Panc1 (cell line): ENCODE measurements at regions not wholly inside any gene's neighbourhood (a gene's known extent, or its start where the extent isn't known, plus 50 kb on each side); places are given as distances from the start of the nearest gene placed in this dataset.

ENCODE experiments used
- ATAC-seq: fragments of 200-7000 bp; cut with Tn5 transposase; 2 replicates; pipeline ENCODE4 v1.9.1; 2020; ENCODE audit warnings: mild to moderate bottlenecking, moderate library complexity
- BruUV-seq: library from RNA; stranded (reverse); fragments of 400-500 nt; replicated peaks from 2 replicates; lab custom pipeline; 2021; lab: Mats Ljungman, UMichigan
- CTCF ChIA-PET: fragments of 300-600 bp; sonication (Branson Sonifier 250); formaldehyde crosslinking; loops from one replicate; lab custom pipeline; 2022; ENCODE audit warnings: antibody characterized with exemption; lab: Charles Lee
- POLR2A ChIA-PET: fragments of 300-600 bp; sonication (Branson Sonifier 250); formaldehyde crosslinking; loops from one replicate; lab custom pipeline; 2022; ENCODE audit warnings: antibody characterized with exemption; lab: Charles Lee
- DNase-seq: peaks from one replicate; pipeline ENCODE4 v3.0.0-alpha.2; 2010; ENCODE audit warnings: low read depth, low spot score
- H3K27ac ChIP-seq: 2 replicates; pipeline ENCODE4 v1.5.1; 2011; ENCODE audit warnings: mild to moderate bottlenecking, low read length, inconsistent platforms
- H3K27me3 ChIP-seq: fragments of 200-500 bp; sonication (Bioruptor generic); 2 replicates; pipeline ENCODE4 v1.6.0; 2014; ENCODE audit warnings: low read length, inconsistent platforms; ENCODE audit not compliant: control insufficient read depth, insufficient read depth
- H3K36me3 ChIP-seq: fragments of 200-500 bp; sonication (Bioruptor generic); 2 replicates; pipeline ENCODE4 v1.5.1; 2014; ENCODE audit warnings: inconsistent platforms, mild to moderate bottlenecking, low read length, moderate library complexity; ENCODE audit not compliant: control insufficient read depth, insufficient read depth
- H3K4me1 ChIP-seq: 2 replicates; pipeline ENCODE4 v1.5.1; 2011; ENCODE audit warnings: inconsistent platforms, mild to moderate bottlenecking, low read length, moderate library complexity; ENCODE audit not compliant: control insufficient read depth, insufficient read depth
- H3K4me3 ChIP-seq, 2 experiments: 2 replicates each; pipeline ENCODE4 v1.5.1; 2011 to 2012; ENCODE audit warnings: low read depth in 2 of 2, low read length in 2 of 2, mild to moderate bottlenecking in 2 of 2, inconsistent platforms in 1 of 2, moderate library complexity in 1 of 2
- H3K9me3 ChIP-seq: fragments of 200-500 bp; sonication (Bioruptor generic); 2 replicates; pipeline ENCODE4 v1.5.1; 2014; ENCODE audit warnings: low read depth, mild to moderate bottlenecking, inconsistent platforms, low read length, moderate library complexity; ENCODE audit not compliant: control insufficient read depth, insufficient read depth
- CTCF ChIP-seq: fragments of 450-650 bp; IDR thresholded peaks from 2 replicates; pipeline ENCODE4 v1.5.1; 2017; ENCODE audit warnings: mild to moderate bottlenecking
- POLR2AphosphoS5 ChIP-seq: IDR thresholded peaks from 2 replicates; pipeline ENCODE4 v1.6.1; 2012; ENCODE audit warnings: mild to moderate bottlenecking, low read depth, low read length, moderate library complexity
- SIN3A ChIP-seq: IDR thresholded peaks from 2 replicates; pipeline ENCODE4 v1.6.1; 2012; ENCODE audit warnings: low read depth, mild to moderate bottlenecking, low read length, moderate library complexity, borderline replicate concordance; ENCODE audit not compliant: insufficient read depth
- TCF7L2 ChIP-seq: IDR thresholded peaks from 2 replicates; pipeline ENCODE4 v1.6.1; 2011; ENCODE audit warnings: mild to moderate bottlenecking, low read depth, low read length, inconsistent platforms
- in situ Hi-C: cut with HindIII; loops from 2 replicates; pipeline ENCODE4 v1.10.0; 2016; ENCODE audit warnings: low sequenced_read_pairs, low pct_unique_long_range_greater_than_20kb
- intact Hi-C: fragments of 100-400 bp; cut with micrococcal nuclease; formaldehyde crosslinking; loops from one replicate; pipeline ENCODE4 v1.10.0; 2022; ENCODE audit not compliant: unreplicated experiment
- TF ChIP-seq, protein P1 (sequence below), 2 experiments: IDR thresholded peaks; 2 replicates each; pipeline ENCODE4 v1.6.1; 2011 to 2012; ENCODE audit warnings: low read depth in 2 of 2, control low read depth in 1 of 2, low read length in 1 of 2, mild to moderate bottlenecking in 1 of 2, moderate library complexity in 1 of 2; ENCODE audit not compliant: insufficient read depth in 1 of 2

DNA sequence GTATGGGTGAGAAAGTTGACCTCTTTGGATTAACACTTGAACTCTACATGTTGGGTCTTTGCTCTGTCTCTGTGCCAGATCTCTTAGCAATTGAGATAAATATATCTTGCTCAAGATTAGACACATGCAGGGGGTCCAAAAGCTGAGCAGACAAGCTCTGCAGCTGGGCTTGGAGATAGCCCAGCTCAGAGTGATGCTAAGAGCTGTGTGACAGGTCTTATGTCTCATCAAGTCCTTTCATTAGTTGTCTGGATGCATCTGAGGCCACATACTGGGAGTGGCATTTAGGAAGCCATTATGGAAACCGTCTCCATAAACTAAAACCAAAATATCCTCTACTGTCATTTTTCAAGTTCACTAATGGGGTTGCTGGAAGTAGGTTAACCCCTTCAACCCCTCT is 289.4 kb upstream of the DUSP10 start:
- DNase-seq, result no peak
- ChIA-PET CTCF (no interaction called here), POLR2A (no interaction called here)
- no peak overlapping the region for H3K4me3 ChIP-seq
- ATAC-seq, result no peak
- H3K9me3 ChIP-seq, result no peaks in the 10 kb centered on the region
- no peaks in the 10 kb centered on the region for H3K27me3 ChIP-seq
- H3K27ac ChIP-seq, result no peak overlapping the region
- TF ChIP-seq POLR2AphosphoS5 (no peak), TCF7L2 (no peak), SIN3A (no peak), CTCF (no peak)
- TF ChIP-seq, protein P1, sequence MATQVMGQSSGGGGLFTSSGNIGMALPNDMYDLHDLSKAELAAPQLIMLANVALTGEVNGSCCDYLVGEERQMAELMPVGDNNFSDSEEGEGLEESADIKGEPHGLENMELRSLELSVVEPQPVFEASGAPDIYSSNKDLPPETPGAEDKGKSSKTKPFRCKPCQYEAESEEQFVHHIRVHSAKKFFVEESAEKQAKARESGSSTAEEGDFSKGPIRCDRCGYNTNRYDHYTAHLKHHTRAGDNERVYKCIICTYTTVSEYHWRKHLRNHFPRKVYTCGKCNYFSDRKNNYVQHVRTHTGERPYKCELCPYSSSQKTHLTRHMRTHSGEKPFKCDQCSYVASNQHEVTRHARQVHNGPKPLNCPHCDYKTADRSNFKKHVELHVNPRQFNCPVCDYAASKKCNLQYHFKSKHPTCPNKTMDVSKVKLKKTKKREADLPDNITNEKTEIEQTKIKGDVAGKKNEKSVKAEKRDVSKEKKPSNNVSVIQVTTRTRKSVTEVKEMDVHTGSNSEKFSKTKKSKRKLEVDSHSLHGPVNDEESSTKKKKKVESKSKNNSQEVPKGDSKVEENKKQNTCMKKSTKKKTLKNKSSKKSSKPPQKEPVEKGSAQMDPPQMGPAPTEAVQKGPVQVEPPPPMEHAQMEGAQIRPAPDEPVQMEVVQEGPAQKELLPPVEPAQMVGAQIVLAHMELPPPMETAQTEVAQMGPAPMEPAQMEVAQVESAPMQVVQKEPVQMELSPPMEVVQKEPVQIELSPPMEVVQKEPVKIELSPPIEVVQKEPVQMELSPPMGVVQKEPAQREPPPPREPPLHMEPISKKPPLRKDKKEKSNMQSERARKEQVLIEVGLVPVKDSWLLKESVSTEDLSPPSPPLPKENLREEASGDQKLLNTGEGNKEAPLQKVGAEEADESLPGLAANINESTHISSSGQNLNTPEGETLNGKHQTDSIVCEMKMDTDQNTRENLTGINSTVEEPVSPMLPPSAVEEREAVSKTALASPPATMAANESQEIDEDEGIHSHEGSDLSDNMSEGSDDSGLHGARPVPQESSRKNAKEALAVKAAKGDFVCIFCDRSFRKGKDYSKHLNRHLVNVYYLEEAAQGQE (IDR thresholded peaks at IDR 0.05; ENCODE audit: insufficient read depth in 1 of 2, low read depth in 2 of 2, low read length in 1 of 2), result no peak
- intact Hi-C loops (no loop called here), in situ Hi-C loops (no loop called here)
- no peaks in the 10 kb centered on the region for H3K4me1 ChIP-seq
- no TSS peak for BruUV-seq
- no peaks in the 10 kb centered on the region for H3K36me3 ChIP-seq

DNA sequence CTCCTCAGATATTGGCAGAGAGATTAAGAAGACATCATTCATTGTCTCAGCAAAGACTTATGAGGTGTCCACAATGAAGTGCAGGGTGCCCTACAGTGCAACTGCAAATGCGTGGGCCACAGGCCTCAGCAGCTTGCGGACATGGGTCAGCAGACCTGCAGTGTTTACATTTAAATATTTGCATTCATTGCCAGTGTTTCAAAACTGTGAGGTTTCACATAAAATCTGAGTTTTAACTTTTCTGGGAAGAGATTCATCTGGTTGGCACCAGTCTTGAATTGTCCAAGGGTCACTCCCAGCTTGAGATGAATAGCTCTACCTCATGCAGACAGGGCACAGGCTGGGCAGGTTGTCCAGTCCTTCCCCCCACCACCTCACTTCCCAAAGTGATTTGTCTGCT is 286.8 kb upstream of the DUSP10 start:
- H3K27ac ChIP-seq, result no peak overlapping the region
- H3K4me3 ChIP-seq, result no peak overlapping the region
- intact Hi-C loops (no loop called here), in situ Hi-C loops (no loop called here)
- no peak for ATAC-seq
- BruUV-seq, result no TSS peak
- no peaks in the 10 kb centered on the region for H3K36me3 ChIP-seq
- POLR2A ChIA-PET, result no interaction called here
- CTCF ChIA-PET, result no interaction called here
- H3K27me3 ChIP-seq, result no peaks in the 10 kb centered on the region
- TF ChIP-seq SIN3A, result no peak
- TF ChIP-seq POLR2AphosphoS5, result no peak
- TF ChIP-seq TCF7L2, result no peak
- TF ChIP-seq, protein P1 (IDR thresholded peaks at IDR 0.05; ENCODE audit: insufficient read depth in 1 of 2, low read depth in 2 of 2, low read length in 1 of 2), result no peak
- no peak for TF ChIP-seq CTCF
- DNase-seq, result no peak
- H3K9me3 ChIP-seq, result no peaks in the 10 kb centered on the region
- no peaks in the 10 kb centered on the region for H3K4me1 ChIP-seq
